Subcutaneous abdominal adipose tissue (tissue), 5 donors: ENCODE measurements at regions not wholly inside any gene's neighbourhood (a gene's known extent, or its start where the extent isn't known, plus 50 kb on each side); places are given as distances from the start of the nearest gene placed in this dataset.
"Not testable (repeated sequence)": the region's sequence is repeated elsewhere in the genome, so short reads cannot be mapped to it uniquely, and the experiment has no call there.

ENCODE experiments used
- H3K27ac ChIP-seq: one replicate; pipeline ENCODE4 v1.7.0; 2013; ENCODE audit warnings: low read depth, mild to moderate bottlenecking, inconsistent platforms, low read length, moderate library complexity
- H3K27me3 ChIP-seq, 5 donors: one replicate each; pipeline ENCODE4 v1.7.0; 2013; ENCODE audit warnings: low read length in 5 of 5, inconsistent platforms in 1 of 5; ENCODE audit not compliant: control insufficient read depth in 5 of 5, insufficient read depth in 4 of 5
- H3K36me3 ChIP-seq, 5 donors: one replicate each; pipeline ENCODE4 v1.7.0; 2013; ENCODE audit warnings: low read length in 5 of 5; ENCODE audit not compliant: control insufficient read depth in 5 of 5, insufficient read depth in 5 of 5
- H3K4me1 ChIP-seq, 5 donors: one replicate each; pipeline ENCODE4 v1.7.0; 2013; ENCODE audit warnings: low read length in 5 of 5, mild to moderate bottlenecking in 3 of 5, moderate library complexity in 1 of 5; ENCODE audit not compliant: control insufficient read depth in 5 of 5, insufficient read depth in 5 of 5
- H3K4me3 ChIP-seq, 5 donors: one replicate each; pipeline ENCODE4 v1.7.0; 2013; ENCODE audit warnings: low read length in 5 of 5, low read depth in 1 of 5
- H3K9ac ChIP-seq, 5 donors: one replicate each; pipeline ENCODE4 v1.7.0; 2013; ENCODE audit warnings: low read length in 5 of 5, mild to moderate bottlenecking in 4 of 5, moderate library complexity in 3 of 5
- H3K9me3 ChIP-seq, 5 donors: one replicate each; pipeline ENCODE4 v1.7.0; 2013; ENCODE audit warnings: low read length in 5 of 5; ENCODE audit not compliant: control insufficient read depth in 5 of 5
- donor health status: healthy.
- donor health status: healthy.
- donor health status: healthy.
- donor health status: healthy.
- donor health status: healthy.

- no peaks in the 10 kb centered on the region for H3K36me3 ChIP-seq
- no peaks in the 10 kb centered on the region for H3K9me3 ChIP-seq
- H3K27ac ChIP-seq, result no peak overlapping the region
- H3K4me1 ChIP-seq, result peaks cover 0 to 6% (median 0%) of the 10 kb centered on the region in 5 donors
- H3K4me3 ChIP-seq, result no peak overlapping the region
- no peak overlapping the region for H3K9ac ChIP-seq
- H3K27me3 ChIP-seq, result no peaks in the 10 kb centered on the region
Measured at GRCh38 chr3:193039058-193039457, 121.4 kb upstream of the MB21D2 start.

GRCh38 chr3:193040836-193041672 lies 123.4 kb upstream of the MB21D2 start:
- no peak overlapping the region for H3K9ac ChIP-seq

GRCh38 chr3:193046371-193046770 lies 128.7 kb upstream of the MB21D2 start:
- H3K9me3 ChIP-seq, result no peaks in the 10 kb centered on the region
- no peaks in the 10 kb centered on the region for H3K36me3 ChIP-seq
- H3K4me1 ChIP-seq, result peaks cover 0 to 28% (median 18%) of the 10 kb centered on the region in 5 donors
- no peak overlapping the region for H3K4me3 ChIP-seq
- H3K27ac ChIP-seq, result no peak overlapping the region
- no peaks in the 10 kb centered on the region for H3K27me3 ChIP-seq
- no peak overlapping the region for H3K9ac ChIP-seq

More at GRCh38 chr3:193040836-193041672, 123.4 kb upstream of the MB21D2 start:
- no peaks in the 10 kb centered on the region for H3K9me3 ChIP-seq
- peaks cover 0 to 6% (median 0%) of the 10 kb centered on the region in 5 donors for H3K4me1 ChIP-seq
- H3K4me3 ChIP-seq, result no peak overlapping the region
- no peaks in the 10 kb centered on the region for H3K36me3 ChIP-seq
- no peak overlapping the region for H3K27ac ChIP-seq
- no peaks in the 10 kb centered on the region for H3K27me3 ChIP-seq

- not testable (repeated sequence) for H3K9ac ChIP-seq, H3K27me3 ChIP-seq, H3K27ac ChIP-seq, H3K9me3 ChIP-seq, H3K36me3 ChIP-seq, H3K4me3 ChIP-seq
- peaks cover 5 to 39% (median 28%) of the 10 kb centered on the region in 5 donors for H3K4me1 ChIP-seq
Measured at GRCh38 chr3:193047461-193047860, 129.8 kb upstream of the MB21D2 start.

- Histone ChIP-seq H3K9me3 (no peaks in the 10 kb centered on the region), H3K27ac (no peak overlapping the region), H3K4me1 (peaks cover 5 to 43% (median 33%) of the 10 kb centered on the region in 5 donors), H3K4me3 (no peak overlapping the region), H3K27me3 (no peaks in the 10 kb centered on the region), H3K9ac (no peak overlapping the region), H3K36me3 (no peaks in the 10 kb centered on the region)
Measured at GRCh38 chr3:193048127-193048526, 130.5 kb upstream of the MB21D2 start.

GRCh38 chr3:193049935-193050334 lies 132.3 kb upstream of the MB21D2 start:
- H3K9me3 ChIP-seq, result no peaks in the 10 kb centered on the region
- H3K36me3 ChIP-seq, result no peaks in the 10 kb centered on the region
- H3K27ac ChIP-seq, result peak overlapping the region; percentile 43
- H3K27me3 ChIP-seq, result no peaks in the 10 kb centered on the region
- peaks cover 5 to 41% (median 33%) of the 10 kb centered on the region in 5 donors for H3K4me1 ChIP-seq
- no peak overlapping the region for H3K9ac ChIP-seq
- H3K4me3 ChIP-seq, result no peak overlapping the region

- peak overlapping the region in 1 of 5 donors; percentile 30 for H3K4me3 ChIP-seq
- no peaks in the 10 kb centered on the region for H3K36me3 ChIP-seq
- H3K9me3 ChIP-seq, result no peaks in the 10 kb centered on the region
- peaks cover 5 to 41% (median 33%) of the 10 kb centered on the region in 5 donors for H3K4me1 ChIP-seq
- peak overlapping the region in 1 of 5 donors; percentile 1 for H3K9ac ChIP-seq
- peak overlapping the region; percentile 43 for H3K27ac ChIP-seq
- no peaks in the 10 kb centered on the region for H3K27me3 ChIP-seq
Measured at GRCh38 chr3:193051314-193051713, 133.7 kb upstream of the MB21D2 start.

- Histone ChIP-seq H3K27me3 (no peaks in the 10 kb centered on the region), H3K4me3 (peak overlapping the region in 1 of 5 donors; percentile 41), H3K27ac (peak overlapping the region; percentile 43), H3K9me3 (no peaks in the 10 kb centered on the region), H3K36me3 (no peaks in the 10 kb centered on the region), H3K9ac (peak overlapping the region in 2 of 5 donors; percentile 5 to 23), H3K4me1 (peaks cover 5 to 41% (median 33%) of the 10 kb centered on the region in 5 donors)
Measured at GRCh38 chr3:193052354-193053045, 134.8 kb upstream of the MB21D2 start.

GRCh38 chr3:193053046-193053435 lies 135.4 kb upstream of the MB21D2 start:
- H3K27me3 ChIP-seq, result no peaks in the 10 kb centered on the region
- H3K4me1 ChIP-seq, result peaks cover 5 to 41% (median 30%) of the 10 kb centered on the region in 5 donors
- no peak overlapping the region for H3K4me3 ChIP-seq

GRCh38 chr3:193055352-193055751 lies 137.7 kb upstream of the MB21D2 start:
- Histone ChIP-seq H3K27ac (no peak overlapping the region), H3K36me3 (no peaks in the 10 kb centered on the region), H3K4me1 (peaks cover 3 to 33% (median 17%) of the 10 kb centered on the region in 5 donors), H3K27me3 (no peaks in the 10 kb centered on the region), H3K4me3 (no peak overlapping the region), H3K9ac (no peak overlapping the region), H3K9me3 (no peaks in the 10 kb centered on the region)

More at GRCh38 chr3:193053046-193053435, 135.4 kb upstream of the MB21D2 start:
- H3K9ac ChIP-seq, result no peak overlapping the region
- no peaks in the 10 kb centered on the region for H3K9me3 ChIP-seq
- no peak overlapping the region for H3K27ac ChIP-seq
- H3K36me3 ChIP-seq, result no peaks in the 10 kb centered on the region
